T-helper 1 cell treated with Interleukin-12 subunit alpha and Interleukin-12 subunit beta and Interleukin-4 antibody, amounts not matched to agents 30 μg/mL and 1 μg/mL, for 36 hours (primary cell): ENCODE measurements at regions not wholly inside any gene's neighbourhood (a gene's known extent, or its start where the extent isn't known, plus 50 kb on each side); places are given as distances from the start of the nearest gene placed in this dataset.

Source experiments
- H3K27ac Mint-ChIP-seq: one replicate; pipeline ENCODE4 v1.8.0; 2021; ENCODE audit warnings: mild to moderate bottlenecking, mixed read lengths
- H3K27me3 Mint-ChIP-seq: one replicate; pipeline ENCODE4 v1.8.0; 2021; ENCODE audit warnings: low read depth, mixed read lengths
- H3K36me3 Mint-ChIP-seq: one replicate; pipeline ENCODE4 v1.8.0; 2021; ENCODE audit warnings: low read depth, mixed read lengths
- H3K4me1 Mint-ChIP-seq: one replicate; pipeline ENCODE4 v1.8.0; 2021; ENCODE audit warnings: low read depth, mixed read lengths
- H3K4me3 Mint-ChIP-seq: one replicate; pipeline ENCODE4 v1.8.0; 2021; ENCODE audit warnings: mild to moderate bottlenecking, moderate library complexity, mixed read lengths
- H3K9me3 Mint-ChIP-seq: one replicate; pipeline ENCODE4 v1.8.0; 2021; ENCODE audit warnings: mixed read lengths

DNA sequence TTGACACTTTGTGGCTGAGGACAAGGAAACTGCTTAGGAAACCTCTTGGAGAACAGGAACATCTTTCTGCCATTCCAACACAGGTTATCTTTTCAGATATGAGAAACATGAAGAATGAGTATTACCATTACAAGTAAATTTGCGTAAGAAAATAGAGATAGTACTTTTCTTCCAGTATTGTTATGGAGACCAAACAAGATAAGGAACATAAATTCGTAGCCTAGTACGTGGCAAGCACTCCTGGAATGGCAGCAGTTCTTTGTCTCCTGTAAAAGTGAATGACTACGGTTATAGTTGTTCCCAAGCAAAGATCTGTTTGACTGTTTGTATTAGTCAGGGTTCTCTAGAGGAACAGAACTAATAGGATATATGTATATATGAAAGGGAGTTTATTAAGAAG is 843.1 kb downstream of the STIM2 start:
- Mint-ChIP-seq H3K4me1 (no peaks in the 10 kb centered on the region), H3K36me3 (no peaks in the 10 kb centered on the region), H3K27me3 (no peaks in the 10 kb centered on the region), H3K27ac (no peak overlapping the region), H3K4me3 (no peak overlapping the region), H3K9me3 (no peaks in the 10 kb centered on the region)

DNA sequence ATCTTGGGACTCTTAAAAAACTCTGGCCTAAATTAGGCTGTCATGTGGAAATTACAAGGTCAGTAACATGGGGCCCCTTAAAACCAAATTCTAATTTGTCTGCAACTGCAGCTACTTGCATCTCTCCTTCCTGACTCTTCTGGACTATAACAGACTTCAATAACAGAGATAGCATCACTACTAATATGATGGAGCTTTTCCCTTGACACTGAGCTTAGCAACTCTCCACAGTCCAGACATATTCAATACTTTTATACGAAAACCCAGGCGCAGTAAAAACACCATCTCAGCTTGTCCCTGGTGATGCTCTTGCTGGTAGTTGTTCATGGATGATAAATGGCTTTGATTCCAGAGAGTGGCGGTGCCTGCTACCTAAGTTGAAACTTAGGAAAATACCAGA is 850.4 kb downstream of the STIM2 start:
- Mint-ChIP-seq H3K36me3 (no peaks in the 10 kb centered on the region), H3K4me1 (no peaks in the 10 kb centered on the region), H3K27ac (no peak overlapping the region), H3K27me3 (no peaks in the 10 kb centered on the region), H3K9me3 (no peaks in the 10 kb centered on the region), H3K4me3 (no peak overlapping the region)

DNA sequence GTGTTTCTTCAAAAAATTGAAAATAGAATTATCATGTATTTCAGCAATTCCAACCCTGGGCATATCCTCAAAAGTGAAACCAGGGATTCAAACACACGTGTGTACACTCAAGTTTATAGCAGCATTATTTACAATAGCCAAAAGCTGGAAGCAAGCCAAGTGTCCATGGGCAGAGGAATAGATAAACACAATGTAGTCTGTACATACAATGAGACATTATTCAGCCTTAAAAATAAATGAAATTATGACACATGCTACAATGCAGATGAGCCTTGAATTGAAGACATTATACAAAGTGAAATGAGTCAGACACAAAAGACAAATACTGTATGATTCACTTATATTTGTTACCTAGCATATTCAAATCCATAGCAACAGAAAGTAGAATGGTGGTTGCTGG is 853.4 kb downstream of the STIM2 start:
- H3K27me3 Mint-ChIP-seq = no peaks in the 10 kb centered on the region
- no peaks in the 10 kb centered on the region for H3K4me1 Mint-ChIP-seq
- no peak overlapping the region for H3K27ac Mint-ChIP-seq
- H3K9me3 Mint-ChIP-seq = peaks cover 3% of the 10 kb centered on the region
- H3K36me3 Mint-ChIP-seq = no peaks in the 10 kb centered on the region
- H3K4me3 Mint-ChIP-seq = no peak overlapping the region

DNA sequence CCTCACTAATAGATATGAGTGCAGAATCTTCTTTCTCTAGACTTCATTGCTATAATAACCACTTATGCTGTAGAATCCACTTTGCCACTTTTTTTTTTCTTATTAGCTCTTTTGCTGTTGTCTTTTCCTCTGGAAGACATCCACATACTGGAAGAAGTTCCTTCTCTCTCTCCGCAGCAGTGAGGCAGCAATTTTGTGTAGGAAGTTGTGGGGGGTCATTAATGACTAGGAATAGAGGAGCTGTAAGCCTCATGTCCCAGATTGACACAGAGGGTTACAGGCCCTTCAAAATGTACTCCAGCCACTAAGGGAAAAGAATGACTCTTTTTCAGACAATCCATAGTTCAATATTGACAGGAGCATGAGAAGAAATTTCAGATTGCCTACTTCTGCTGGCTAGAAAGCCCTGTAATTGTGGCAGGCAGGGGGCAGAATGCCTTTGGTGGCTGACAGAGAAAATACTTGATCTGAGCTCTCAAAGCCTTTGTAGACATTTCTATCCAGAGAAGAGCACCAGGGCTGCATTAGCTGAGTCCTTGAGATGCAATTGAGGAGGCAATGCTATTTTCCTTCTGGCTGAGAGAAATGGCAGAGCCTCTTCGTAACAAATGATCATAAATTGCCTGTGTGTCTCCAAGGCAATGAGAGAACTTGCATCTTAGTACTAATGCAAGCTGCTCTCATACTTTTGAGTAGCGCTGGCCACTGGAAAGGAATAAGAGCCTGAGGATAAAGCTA is 856.2 kb downstream of the STIM2 start:
- Mint-ChIP-seq H3K4me1 (no peaks in the 10 kb centered on the region), H3K36me3 (no peaks in the 10 kb centered on the region), H3K27me3 (no peaks in the 10 kb centered on the region), H3K4me3 (no peak overlapping the region), H3K27ac (no peak overlapping the region), H3K9me3 (peaks cover 12% of the 10 kb centered on the region)

DNA sequence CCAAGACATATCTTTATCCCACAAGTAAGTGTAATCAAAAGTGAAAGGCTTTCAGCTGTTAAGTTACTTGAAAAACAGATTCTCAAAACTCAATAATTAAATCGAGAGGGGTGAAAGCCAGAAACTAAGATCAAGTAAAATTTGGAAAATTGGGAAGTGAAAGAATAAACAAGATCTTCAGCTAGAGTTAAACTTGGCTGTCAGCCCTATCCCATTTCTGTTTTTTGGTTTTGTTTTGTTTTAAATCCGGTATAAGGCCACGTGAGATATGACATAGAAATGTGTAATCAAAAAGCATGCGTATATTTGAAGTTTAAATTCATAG is 856.8 kb downstream of the STIM2 start:
- Mint-ChIP-seq H3K4me1 (no peaks in the 10 kb centered on the region), H3K27ac (no peak overlapping the region), H3K4me3 (no peak overlapping the region), H3K9me3 (peaks cover 12% of the 10 kb centered on the region), H3K36me3 (no peaks in the 10 kb centered on the region), H3K27me3 (no peaks in the 10 kb centered on the region)

DNA sequence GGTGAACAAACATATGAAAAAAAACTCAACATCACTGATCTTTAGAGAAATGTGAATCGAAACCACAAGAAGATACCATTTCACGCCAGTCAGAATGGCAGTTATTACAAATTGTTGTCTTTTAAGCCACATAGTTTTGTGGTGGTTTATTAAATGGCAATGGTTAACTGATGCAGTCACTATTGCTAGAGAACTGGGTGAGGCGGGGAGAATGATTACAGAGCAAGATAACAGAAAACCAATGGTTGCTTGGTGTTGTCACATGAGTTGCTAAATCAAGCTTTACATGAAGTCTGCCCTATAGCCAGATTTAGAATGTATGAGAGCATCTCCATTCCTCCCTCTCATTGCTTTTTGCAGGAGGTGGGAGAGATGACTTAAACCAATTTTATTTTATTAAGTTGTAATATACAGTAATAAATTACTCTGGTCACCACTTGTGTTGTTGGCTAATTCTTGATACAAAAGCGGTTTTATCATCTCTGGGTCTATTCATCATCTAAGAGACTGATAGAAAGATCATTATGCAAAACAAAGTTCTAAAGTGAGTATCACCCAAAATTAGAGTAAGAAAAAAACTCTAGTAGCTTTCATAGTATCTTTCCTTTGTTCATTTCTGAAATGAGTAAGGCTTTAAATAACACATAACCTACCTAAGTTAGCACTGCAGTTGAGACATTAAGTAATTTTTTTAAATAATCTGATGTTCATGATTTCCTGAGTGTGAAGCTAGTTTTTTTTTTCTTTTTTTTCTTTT is 859.5 kb downstream of the STIM2 start:
- no peak overlapping the region for H3K4me3 Mint-ChIP-seq
- H3K36me3 Mint-ChIP-seq = no peaks in the 10 kb centered on the region
- no peaks in the 10 kb centered on the region for H3K27me3 Mint-ChIP-seq
- H3K4me1 Mint-ChIP-seq = no peaks in the 10 kb centered on the region
- peaks cover 12% of the 10 kb centered on the region for H3K9me3 Mint-ChIP-seq
- no peak overlapping the region for H3K27ac Mint-ChIP-seq

DNA sequence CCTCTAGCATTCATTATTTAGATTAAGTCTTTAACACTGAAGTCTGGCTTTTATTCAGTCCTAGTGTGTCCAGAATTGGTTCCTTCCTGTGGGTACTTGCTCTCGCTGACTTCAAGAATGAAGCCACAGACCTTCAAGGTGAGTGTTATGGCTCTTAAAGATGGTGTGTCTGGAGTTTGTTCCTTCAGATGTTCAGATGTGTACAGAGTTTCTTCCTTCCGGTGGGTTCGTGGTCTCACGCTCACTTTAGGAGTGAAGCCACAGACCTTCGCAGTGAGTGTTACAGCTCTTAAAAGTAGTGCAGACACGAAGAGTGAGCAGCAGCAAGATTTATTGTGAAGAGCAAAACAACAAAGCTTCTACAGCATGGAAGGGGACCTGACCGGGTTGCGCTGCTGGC is 860.6 kb downstream of the STIM2 start:
- H3K4me1 Mint-ChIP-seq = no peaks in the 10 kb centered on the region
- H3K36me3 Mint-ChIP-seq = no peaks in the 10 kb centered on the region
- H3K27ac Mint-ChIP-seq = no peak overlapping the region
- H3K4me3 Mint-ChIP-seq = no peak overlapping the region
- H3K27me3 Mint-ChIP-seq = no peaks in the 10 kb centered on the region
- peaks cover 12% of the 10 kb centered on the region for H3K9me3 Mint-ChIP-seq

DNA sequence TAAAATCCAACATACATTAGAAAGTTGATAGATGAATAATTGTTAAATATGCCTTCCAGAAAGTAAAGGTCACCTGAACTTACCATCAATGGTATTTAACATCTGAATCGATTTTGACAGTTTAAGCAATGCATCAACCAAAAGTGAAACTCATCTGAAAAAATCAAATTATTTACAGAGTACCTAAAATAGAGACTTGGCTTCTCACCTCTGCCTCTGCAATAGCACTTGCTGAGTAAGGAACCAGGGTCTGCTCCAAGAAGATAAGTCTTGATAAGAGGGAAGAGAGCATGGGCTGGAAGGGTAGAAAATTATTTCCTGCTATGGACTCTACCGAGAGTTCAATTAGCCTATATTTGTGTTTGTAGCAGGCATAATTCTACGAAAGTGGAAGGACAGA is 868.3 kb downstream of the STIM2 start:
- H3K4me3 Mint-ChIP-seq = no peak overlapping the region
- no peaks in the 10 kb centered on the region for H3K9me3 Mint-ChIP-seq
- H3K27me3 Mint-ChIP-seq = no peaks in the 10 kb centered on the region
- H3K27ac Mint-ChIP-seq = no peak overlapping the region
- H3K4me1 Mint-ChIP-seq = no peaks in the 10 kb centered on the region
- no peaks in the 10 kb centered on the region for H3K36me3 Mint-ChIP-seq

DNA sequence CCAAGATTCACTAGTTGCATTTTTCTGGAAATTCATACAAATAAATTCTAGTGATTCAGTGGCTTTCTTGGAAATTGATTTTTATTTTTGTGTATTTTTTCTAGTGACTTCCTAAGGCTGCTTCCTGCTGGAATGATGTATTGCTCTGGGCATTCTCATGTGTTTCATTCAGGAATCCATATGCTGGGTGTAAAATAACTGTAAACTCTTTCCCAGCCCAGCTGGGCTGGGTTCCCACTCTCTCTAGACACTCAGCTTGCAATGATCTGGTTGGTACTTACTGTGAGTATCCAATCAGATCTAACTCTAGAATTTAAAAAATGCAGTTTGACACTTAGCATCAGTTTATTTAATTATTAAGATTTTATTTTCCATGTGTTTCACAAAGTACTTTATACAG is 882.2 kb downstream of the STIM2 start:
- no peak overlapping the region for H3K4me3 Mint-ChIP-seq
- H3K4me1 Mint-ChIP-seq = no peaks in the 10 kb centered on the region
- H3K36me3 Mint-ChIP-seq = no peaks in the 10 kb centered on the region
- no peaks in the 10 kb centered on the region for H3K27me3 Mint-ChIP-seq
- H3K9me3 Mint-ChIP-seq = peaks cover 7% of the 10 kb centered on the region
- no peak overlapping the region for H3K27ac Mint-ChIP-seq

DNA sequence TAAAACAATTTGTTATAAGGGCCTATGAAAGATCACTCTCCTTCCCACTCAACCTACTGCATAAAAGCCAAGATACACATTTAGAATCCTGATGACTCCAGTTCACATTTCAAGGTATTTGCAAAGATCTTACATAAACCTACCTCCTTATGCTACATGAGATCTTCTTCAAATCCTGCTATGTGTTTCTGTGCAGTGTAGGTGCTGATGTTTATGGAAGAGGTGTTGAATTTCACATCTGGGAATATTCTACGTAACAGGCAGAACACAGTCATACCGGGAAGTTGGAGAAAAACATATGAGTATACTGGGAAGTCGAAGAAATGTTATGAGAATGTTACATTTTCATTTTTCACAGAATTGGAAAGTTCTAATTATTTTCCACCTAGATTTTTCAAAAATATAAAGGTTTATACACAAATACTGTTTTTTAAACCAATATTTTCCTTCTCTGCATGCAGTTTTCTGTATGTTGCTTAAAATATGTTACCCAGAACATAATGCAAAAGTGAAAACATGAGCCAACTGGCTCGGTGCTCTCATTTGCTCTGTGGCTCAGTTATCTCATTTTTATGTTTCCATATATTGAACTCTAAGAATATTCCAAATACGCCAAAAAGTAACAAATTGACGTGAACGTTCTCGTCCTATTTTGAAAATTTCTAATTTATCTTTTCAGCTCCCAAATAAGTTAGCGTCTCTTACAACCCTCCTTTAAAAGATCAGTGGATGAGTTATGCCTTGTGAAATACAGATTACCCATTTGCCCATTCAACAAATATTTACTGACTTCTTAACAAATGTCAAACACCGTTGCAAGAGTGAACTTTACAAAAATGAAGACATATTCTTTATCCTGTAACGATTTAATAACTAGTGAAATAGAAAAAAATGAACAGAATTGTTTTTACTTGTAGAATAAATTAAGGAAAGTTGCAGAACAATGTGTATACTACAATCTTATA is 899.3 kb downstream of the STIM2 start:
- Mint-ChIP-seq H3K36me3 (no peaks in the 10 kb centered on the region), H3K27ac (no peak overlapping the region), H3K4me3 (no peak overlapping the region), H3K4me1 (no peaks in the 10 kb centered on the region), H3K27me3 (no peaks in the 10 kb centered on the region), H3K9me3 (peaks cover 12% of the 10 kb centered on the region)

DNA sequence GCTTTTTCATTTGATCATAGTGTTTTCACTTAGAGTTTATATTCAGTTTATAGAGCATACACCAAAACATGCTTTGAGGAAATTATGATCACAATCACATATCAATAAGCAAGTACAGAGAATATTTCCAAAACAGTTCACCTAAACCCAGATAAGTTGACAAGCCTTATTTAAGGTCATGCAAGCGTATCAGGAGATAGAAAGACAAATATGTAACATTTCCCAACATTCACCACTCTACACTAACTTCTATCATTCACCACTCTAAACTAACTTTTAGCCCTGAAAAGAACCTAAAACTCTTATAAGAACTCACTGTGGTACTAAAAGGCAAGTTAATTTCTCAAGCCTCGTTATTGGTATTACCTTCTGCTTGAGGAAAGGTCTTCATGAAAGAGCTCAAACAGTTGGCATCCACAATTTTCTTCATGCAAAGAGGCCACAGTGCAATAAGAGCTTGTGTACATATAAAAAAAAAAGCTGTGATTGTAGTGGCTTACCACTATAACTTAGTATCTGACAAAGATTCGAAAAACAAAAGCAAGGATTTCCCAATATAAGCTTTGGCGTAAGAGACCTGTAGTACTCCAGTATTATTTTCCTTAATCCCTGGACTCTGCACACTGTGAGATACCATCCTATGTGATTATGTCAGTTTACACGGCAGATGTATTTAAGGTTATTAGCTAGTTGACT is 903.3 kb downstream of the STIM2 start:
- Mint-ChIP-seq H3K4me1 (no peaks in the 10 kb centered on the region), H3K4me3 (no peak overlapping the region), H3K27me3 (no peaks in the 10 kb centered on the region), H3K27ac (no peak overlapping the region), H3K9me3 (peaks cover 15% of the 10 kb centered on the region), H3K36me3 (no peaks in the 10 kb centered on the region)

DNA sequence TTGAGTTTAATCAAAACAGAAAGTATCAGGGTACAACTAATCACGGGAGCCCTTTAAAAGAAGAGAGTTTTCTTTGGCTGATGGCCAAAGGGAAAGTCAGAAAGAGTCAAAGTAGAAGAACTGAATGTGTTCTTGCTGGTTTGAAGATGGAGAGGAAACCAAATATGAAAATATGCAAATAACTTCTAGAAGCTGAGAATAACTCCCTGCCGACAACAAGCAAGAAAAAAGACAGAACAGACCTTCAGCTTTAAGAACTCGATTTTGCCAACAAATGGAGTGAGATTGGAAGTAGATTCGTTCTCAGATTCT is 903.8 kb downstream of the STIM2 start:
- Mint-ChIP-seq H3K27ac (no peak overlapping the region), H3K9me3 (peaks cover 14% of the 10 kb centered on the region), H3K4me3 (no peak overlapping the region), H3K27me3 (no peaks in the 10 kb centered on the region), H3K36me3 (no peaks in the 10 kb centered on the region), H3K4me1 (no peaks in the 10 kb centered on the region)

DNA sequence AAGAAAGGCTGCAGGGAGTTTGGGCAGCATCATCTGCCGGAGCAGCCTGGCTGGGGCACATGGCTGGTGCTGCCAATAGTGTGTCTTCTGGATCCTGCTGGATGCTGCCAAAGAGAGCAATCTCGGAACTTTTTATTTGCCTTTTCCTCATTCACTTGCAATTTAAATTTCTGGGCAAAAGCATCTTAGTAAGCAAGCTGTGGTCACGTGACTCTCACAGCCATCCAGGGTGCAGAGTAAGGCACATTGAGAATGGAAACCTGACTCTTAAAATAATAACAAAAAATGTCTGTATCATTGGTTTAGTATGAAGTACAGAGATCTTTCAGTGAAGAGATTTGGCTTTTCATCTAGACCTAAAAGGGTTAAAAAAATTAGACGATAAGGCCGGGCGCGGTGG is 910.3 kb downstream of the STIM2 start:
- Mint-ChIP-seq H3K4me3 (no peak overlapping the region), H3K27me3 (no peaks in the 10 kb centered on the region), H3K9me3 (no peaks in the 10 kb centered on the region), H3K27ac (no peak overlapping the region), H3K36me3 (no peaks in the 10 kb centered on the region), H3K4me1 (no peaks in the 10 kb centered on the region)

DNA sequence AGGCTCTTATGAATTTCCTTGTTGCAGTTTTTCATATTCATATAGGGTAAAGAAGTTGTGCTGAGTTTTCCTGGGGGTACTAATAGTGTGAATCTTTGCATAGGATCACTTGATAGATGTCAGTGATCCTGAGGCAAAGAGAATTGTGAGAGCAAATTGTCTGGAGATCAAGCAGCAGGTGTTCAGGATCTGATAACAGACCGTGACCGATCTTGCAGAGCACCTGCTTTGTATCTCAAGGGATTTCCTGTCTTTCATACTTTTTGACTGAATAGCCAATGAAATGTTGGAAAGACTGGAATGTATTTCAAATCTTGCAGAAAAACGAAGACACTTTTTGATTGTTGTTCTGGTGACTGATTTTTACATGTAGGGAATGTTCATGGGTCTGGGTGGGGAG is 914.5 kb downstream of the STIM2 start:
- Mint-ChIP-seq H3K27ac (no peak overlapping the region), H3K27me3 (no peaks in the 10 kb centered on the region), H3K9me3 (no peaks in the 10 kb centered on the region), H3K4me3 (no peak overlapping the region), H3K4me1 (no peaks in the 10 kb centered on the region), H3K36me3 (no peaks in the 10 kb centered on the region)
